ENCODE measurements at regions not wholly inside any gene's neighbourhood (a gene's known extent, or its start where the extent isn't known, plus 50 kb on each side); places are given as distances from the start of the nearest gene placed in this dataset.

- Histone ChIP-seq H4K20me1 (ENCODE audit: insufficient read depth) (no peaks in the 10 kb centered on the region), H3K79me2 (replicated peaks; ENCODE audit: insufficient read depth, low read length) (no peaks in the 10 kb centered on the region), H3K27me3 (ENCODE audit: insufficient read depth, low read depth, low read length) (no peaks in the 10 kb centered on the region), H3K9me3 (ENCODE audit: low read length) (no peaks in the 10 kb centered on the region), H3F3A (ENCODE audit: insufficient read depth, low read length, poor library complexity, severe bottlenecking) (no peaks in the 10 kb centered on the region), H3K27ac (ENCODE audit: low read length) (no peak overlapping the region), H3K9me2 (ENCODE audit: insufficient read depth, low read length) (no peaks in the 10 kb centered on the region), H3K4me2 (ENCODE audit: low read length) (no peak overlapping the region), H2AFZ (ENCODE audit: low read depth, low read length) (no peak overlapping the region), H3K4me3 (ENCODE audit: low read length) (no peak overlapping the region), H3K36me3 (ENCODE audit: insufficient read depth, low read length) (no peaks in the 10 kb centered on the region), H3K9ac (ENCODE audit: low read length) (no peak overlapping the region)
- no peak for TF ChIP-seq MXI1 (conservative IDR thresholded peaks at IDR 0.05; ENCODE audit: poor library complexity, severe bottlenecking)
- no peak for TF ChIP-seq EZH2 (IDR thresholded peaks at IDR 0.05; ENCODE audit: borderline replicate concordance, insufficient read depth, low read length, poor library complexity, severe bottlenecking)
- TF ChIP-seq SMC3 (conservative IDR thresholded peaks at IDR 0.05; ENCODE audit: poor library complexity), result no peak
- TF ChIP-seq, protein P1, sequence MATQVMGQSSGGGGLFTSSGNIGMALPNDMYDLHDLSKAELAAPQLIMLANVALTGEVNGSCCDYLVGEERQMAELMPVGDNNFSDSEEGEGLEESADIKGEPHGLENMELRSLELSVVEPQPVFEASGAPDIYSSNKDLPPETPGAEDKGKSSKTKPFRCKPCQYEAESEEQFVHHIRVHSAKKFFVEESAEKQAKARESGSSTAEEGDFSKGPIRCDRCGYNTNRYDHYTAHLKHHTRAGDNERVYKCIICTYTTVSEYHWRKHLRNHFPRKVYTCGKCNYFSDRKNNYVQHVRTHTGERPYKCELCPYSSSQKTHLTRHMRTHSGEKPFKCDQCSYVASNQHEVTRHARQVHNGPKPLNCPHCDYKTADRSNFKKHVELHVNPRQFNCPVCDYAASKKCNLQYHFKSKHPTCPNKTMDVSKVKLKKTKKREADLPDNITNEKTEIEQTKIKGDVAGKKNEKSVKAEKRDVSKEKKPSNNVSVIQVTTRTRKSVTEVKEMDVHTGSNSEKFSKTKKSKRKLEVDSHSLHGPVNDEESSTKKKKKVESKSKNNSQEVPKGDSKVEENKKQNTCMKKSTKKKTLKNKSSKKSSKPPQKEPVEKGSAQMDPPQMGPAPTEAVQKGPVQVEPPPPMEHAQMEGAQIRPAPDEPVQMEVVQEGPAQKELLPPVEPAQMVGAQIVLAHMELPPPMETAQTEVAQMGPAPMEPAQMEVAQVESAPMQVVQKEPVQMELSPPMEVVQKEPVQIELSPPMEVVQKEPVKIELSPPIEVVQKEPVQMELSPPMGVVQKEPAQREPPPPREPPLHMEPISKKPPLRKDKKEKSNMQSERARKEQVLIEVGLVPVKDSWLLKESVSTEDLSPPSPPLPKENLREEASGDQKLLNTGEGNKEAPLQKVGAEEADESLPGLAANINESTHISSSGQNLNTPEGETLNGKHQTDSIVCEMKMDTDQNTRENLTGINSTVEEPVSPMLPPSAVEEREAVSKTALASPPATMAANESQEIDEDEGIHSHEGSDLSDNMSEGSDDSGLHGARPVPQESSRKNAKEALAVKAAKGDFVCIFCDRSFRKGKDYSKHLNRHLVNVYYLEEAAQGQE (IDR thresholded peaks at IDR 0.05; ENCODE audit: borderline replicate concordance), result no peak
- TF ChIP-seq EP300 (conservative IDR thresholded peaks at IDR 0.05; ENCODE audit: poor library complexity, severe bottlenecking), result no peak
- TF ChIP-seq POLR2AphosphoS5 (IDR thresholded peaks at IDR 0.05), result no peak
- no peak for TF ChIP-seq RAD21 (conservative IDR thresholded peaks at IDR 0.05)
- no peak for TF ChIP-seq TAF1 (IDR thresholded peaks at IDR 0.05; ENCODE audit: low read depth)
- no peak for TF ChIP-seq CTCF (IDR thresholded peaks at IDR 0.05; ENCODE audit: poor library complexity, severe bottlenecking)
Measured at GRCh38 chr12:90790747-90791146, 164.2 kb downstream of the CCER1 start.

- Histone ChIP-seq H3K9ac (ENCODE audit: low read length) (no peak overlapping the region), H3K27ac (ENCODE audit: low read length) (no peak overlapping the region), H3F3A (ENCODE audit: insufficient read depth, low read length, poor library complexity, severe bottlenecking) (no peaks in the 10 kb centered on the region), H3K79me2 (replicated peaks; ENCODE audit: insufficient read depth, low read length) (no peaks in the 10 kb centered on the region), H4K20me1 (ENCODE audit: insufficient read depth) (no peaks in the 10 kb centered on the region), H3K9me3 (ENCODE audit: low read length) (no peaks in the 10 kb centered on the region), H3K27me3 (ENCODE audit: insufficient read depth, low read depth, low read length) (no peaks in the 10 kb centered on the region), H3K4me3 (ENCODE audit: low read length) (no peak overlapping the region), H3K36me3 (ENCODE audit: insufficient read depth, low read length) (no peaks in the 10 kb centered on the region), H3K9me2 (ENCODE audit: insufficient read depth, low read length) (no peaks in the 10 kb centered on the region), H3K4me2 (ENCODE audit: low read length) (no peak overlapping the region), H2AFZ (ENCODE audit: low read depth, low read length) (no peak overlapping the region)
- no peak for TF ChIP-seq CTCF (IDR thresholded peaks at IDR 0.05; ENCODE audit: poor library complexity, severe bottlenecking)
- no peak for TF ChIP-seq RAD21 (conservative IDR thresholded peaks at IDR 0.05)
- TF ChIP-seq, protein P1 (IDR thresholded peaks at IDR 0.05; ENCODE audit: borderline replicate concordance), result no peak
- TF ChIP-seq EP300 (conservative IDR thresholded peaks at IDR 0.05; ENCODE audit: poor library complexity, severe bottlenecking), result no peak
- TF ChIP-seq MXI1 (conservative IDR thresholded peaks at IDR 0.05; ENCODE audit: poor library complexity, severe bottlenecking), result no peak
Measured at GRCh38 chr12:90773491-90773890, 181.5 kb downstream of the CCER1 start.

Measured in neural cell (in vitro differentiated cells).